IMR-90 (cell line): ENCODE measurements at regions not wholly inside any gene's neighbourhood (a gene's known extent, or its start where the extent isn't known, plus 50 kb on each side); places are given as distances from the start of the nearest gene placed in this dataset.
"Not testable (repeated sequence)": the region's sequence is repeated elsewhere in the genome, so short reads cannot be mapped to it uniquely, and the experiment has no call there.

Experiments used
- ATAC-seq: fragments of 200-7000 bp; cut with Tn5 transposase; 2 replicates; pipeline ENCODE4 v1.9.1; 2020; ENCODE audit warnings: low read depth, mild to moderate bottlenecking, moderate library complexity
- BruUV-seq: library from RNA; stranded (reverse); fragments of 400-500 nt; replicated peaks from 2 replicates; lab custom pipeline; 2021; lab: Mats Ljungman, UMichigan
- CTCF ChIA-PET: fragments of 300-600 bp; formaldehyde crosslinking; extraction: SDS; loops from one replicate; lab custom pipeline; 2021; ENCODE audit warnings: antibody characterized with exemption; lab: Yijun Ruan, JAX
- POLR2A ChIA-PET: fragments of 300-600 bp; sonication (Branson Sonifier 250); formaldehyde crosslinking; loops from one replicate; lab custom pipeline; 2022; ENCODE audit warnings: antibody characterized with exemption; ENCODE audit not compliant: unreplicated experiment; lab: Charles Lee
- DNase-seq: peaks from one replicate; pipeline ENCODE4 v3.0.0; 2013
- H2AFZ ChIP-seq: replicated peaks from 2 replicates; pipeline ENCODE3; 2013; ENCODE audit warnings: low read length, mild to moderate bottlenecking; ENCODE audit not compliant: poor library complexity
- H2AK5ac ChIP-seq: 2 replicates; pipeline ENCODE4 v1.6.1; 2013; ENCODE audit warnings: low read depth, low read length, inconsistent platforms
- H2AK9ac ChIP-seq: replicated peaks from 2 replicates; pipeline ENCODE3; 2013; ENCODE audit warnings: mild to moderate bottlenecking, low read depth, low read length, moderate library complexity; ENCODE audit not compliant: poor library complexity
- H2BK120ac ChIP-seq: 2 replicates; pipeline ENCODE4 v1.6.1; 2013; ENCODE audit warnings: low read depth, low read length, inconsistent platforms
- H2BK15ac ChIP-seq: 3 replicates; pipeline ENCODE4 v1.6.1; 2013; ENCODE audit warnings: low read depth, low read length, inconsistent platforms
- H2BK20ac ChIP-seq: 2 replicates; pipeline ENCODE4 v1.6.1; 2013; ENCODE audit warnings: low read depth, mild to moderate bottlenecking, inconsistent platforms, low read length, moderate library complexity
- H2BK5ac ChIP-seq: 2 replicates; pipeline ENCODE4 v1.6.1; 2013; ENCODE audit warnings: mild to moderate bottlenecking, low read depth, low read length, inconsistent platforms; ENCODE audit not compliant: poor library complexity, severe bottlenecking
- H3K14ac ChIP-seq: replicated peaks from 2 replicates; pipeline ENCODE4 v1.6.1; 2013; ENCODE audit warnings: low read depth, low read length, inconsistent platforms
- H3K18ac ChIP-seq: 2 replicates; pipeline ENCODE4 v1.6.1; 2013; ENCODE audit warnings: low read depth, low read length, control low read depth
- H3K23ac ChIP-seq: 2 replicates; pipeline ENCODE4 v1.6.1; 2013; ENCODE audit warnings: low read depth, low read length, inconsistent platforms
- H3K27ac ChIP-seq: 2 replicates; pipeline ENCODE4 v1.5.1; 2013; ENCODE audit warnings: mild to moderate bottlenecking, control low read depth, low read length; ENCODE audit not compliant: insufficient read depth
- H3K27me3 ChIP-seq: 2 replicates; pipeline ENCODE4 v1.6.1; 2013; ENCODE audit warnings: low read length; ENCODE audit not compliant: control insufficient read depth, insufficient read depth
- H3K36me3 ChIP-seq: 2 replicates; pipeline ENCODE4 v1.6.1; 2013; ENCODE audit warnings: low read length, mixed read lengths; ENCODE audit not compliant: control insufficient read depth, insufficient read depth
- H3K4ac ChIP-seq: 2 replicates; pipeline ENCODE4 v1.6.1; 2013; ENCODE audit warnings: low read depth, low read length, inconsistent platforms
- H3K4me1 ChIP-seq: 2 replicates; pipeline ENCODE4 v1.6.1; 2013; ENCODE audit warnings: low read length, mixed read lengths; ENCODE audit not compliant: control insufficient read depth, insufficient read depth
- H3K4me2 ChIP-seq: 2 replicates; pipeline ENCODE4 v1.6.1; 2013; ENCODE audit warnings: low read depth, mild to moderate bottlenecking, control low read depth, low read length, moderate library complexity
- H3K4me3 ChIP-seq: 2 replicates; pipeline ENCODE4 v1.5.1; 2013; ENCODE audit warnings: low read depth, mild to moderate bottlenecking, control low read depth, low read length, moderate library complexity; ENCODE audit not compliant: insufficient read depth
- H3K56ac ChIP-seq: 2 replicates; pipeline ENCODE4 v1.6.1; 2013; ENCODE audit warnings: low read length, inconsistent platforms; ENCODE audit not compliant: insufficient read depth; ENCODE audit errors: extremely low read depth
- H3K79me1 ChIP-seq, 2 experiments: 2 replicates each; pipeline ENCODE4 v1.6.1; 2013; ENCODE audit warnings: low read length in 2 of 2, inconsistent platforms in 1 of 2, low read depth in 1 of 2
- H3K9ac ChIP-seq: 2 replicates; pipeline ENCODE4 v1.6.1; 2013; ENCODE audit warnings: low read depth, low read length, control low read depth
- H3K9me1 ChIP-seq: 2 replicates; pipeline ENCODE4 v1.6.1; 2013; ENCODE audit warnings: low read length, inconsistent platforms; ENCODE audit not compliant: insufficient read depth
- H3K9me3 ChIP-seq: 2 replicates; pipeline ENCODE4 v1.6.1; 2013; ENCODE audit warnings: low read length; ENCODE audit not compliant: control insufficient read depth, insufficient read depth
- H4K20me1 ChIP-seq: 2 replicates; pipeline ENCODE4 v1.6.1; 2013; ENCODE audit warnings: low read length, inconsistent platforms; ENCODE audit not compliant: insufficient read depth
- H4K5ac ChIP-seq: 2 replicates; pipeline ENCODE4 v1.6.1; 2013; ENCODE audit warnings: mild to moderate bottlenecking, low read depth, low read length, control low read depth
- H4K8ac ChIP-seq, 2 experiments: 2 replicates each; pipeline ENCODE4 v1.6.1; 2013; ENCODE audit warnings: low read depth in 2 of 2, low read length in 2 of 2, control low read depth in 1 of 2, inconsistent platforms in 1 of 2
- H4K91ac ChIP-seq: 2 replicates; pipeline ENCODE4 v1.6.1; 2013; ENCODE audit warnings: low read depth, low read length, inconsistent platforms; ENCODE audit not compliant: insufficient read depth
- WGBS, 2 experiments: methylation state at CpG; one replicate each; pipeline versions ENCODE4 v1.1.5 to v1.1.7; 2013; ENCODE audit warnings: missing lambda C conversion rate in 2 of 2; ENCODE audit not compliant: insufficient read length in 1 of 2; ENCODE audit errors: extremely low coverage in 2 of 2; 5-methylcytosine and 5-hydroxymethylcytosine counted together
- dilution Hi-C: fragments of 300-500 bp; cut with HindIII; formaldehyde crosslinking; loops from one replicate; pipeline ENCODE4 v1.14.3; 2018; ENCODE audit warnings: low sequenced_read_pairs; ENCODE audit not compliant: unreplicated experiment
- in situ Hi-C: fragments of 300-500 bp; cut with MboI; formaldehyde crosslinking; loops from 3 replicates; pipeline ENCODE4 v1.14.3; 2019; ENCODE audit warnings: low sequenced_read_pairs, inconsistent platforms, mixed read lengths
- intact Hi-C: fragments of 100-400 bp; cut with micrococcal nuclease; formaldehyde crosslinking; loops from 2 replicates; pipeline ENCODE4 v1.10.0; 2022

- H2AK9ac ChIP-seq, H2BK120ac ChIP-seq, H3K56ac ChIP-seq, H3K9ac ChIP-seq, H2BK15ac ChIP-seq, CTCF ChIA-PET, H3K36me3 ChIP-seq, H3K27me3 ChIP-seq, H2AFZ ChIP-seq, H3K4me3 ChIP-seq, H2AK5ac ChIP-seq, H3K18ac ChIP-seq, H4K91ac ChIP-seq, dilution Hi-C loops, H4K20me1 ChIP-seq, H3K4me2 ChIP-seq, H3K14ac ChIP-seq, DNase-seq, H3K27ac ChIP-seq, intact Hi-C loops, H3K9me3 ChIP-seq, H3K4ac ChIP-seq, H4K5ac ChIP-seq, H3K23ac ChIP-seq, H2BK20ac ChIP-seq, POLR2A ChIA-PET, H3K79me1 ChIP-seq, H4K8ac ChIP-seq, H2BK5ac ChIP-seq, ATAC-seq, in situ Hi-C loops, H3K9me1 ChIP-seq, H3K4me1 ChIP-seq, BruUV-seq: not testable (repeated sequence)
- no CpG with 5 or more reads among the region's 2 CpGs for WGBS, 2 experiments
Measured at GRCh38 chr4:49241295-49241694, 255.2 kb downstream of the CWH43 start.

- POLR2A ChIA-PET, H4K8ac ChIP-seq, dilution Hi-C loops, H2AK5ac ChIP-seq, H3K9me1 ChIP-seq, H2BK15ac ChIP-seq, DNase-seq, ATAC-seq, H3K27ac ChIP-seq, H2AFZ ChIP-seq, BruUV-seq, H3K27me3 ChIP-seq, CTCF ChIA-PET, H3K4me3 ChIP-seq, H3K9ac ChIP-seq, H3K79me1 ChIP-seq, in situ Hi-C loops, H4K5ac ChIP-seq, H2BK5ac ChIP-seq, H3K14ac ChIP-seq, H3K4me1 ChIP-seq, H2BK120ac ChIP-seq, H3K36me3 ChIP-seq, H3K23ac ChIP-seq, H3K56ac ChIP-seq, H2AK9ac ChIP-seq, H3K4ac ChIP-seq, H3K18ac ChIP-seq, H4K91ac ChIP-seq, H2BK20ac ChIP-seq, H3K9me3 ChIP-seq, H3K4me2 ChIP-seq, intact Hi-C loops, H4K20me1 ChIP-seq: not testable (repeated sequence)
- WGBS, 2 experiments: 20% methylated on average over 1 of the region's 2 CpGs; no CpG with 5 or more reads in 1 of the 2 experiments
Measured at GRCh38 chr4:49262786-49263185, 276.7 kb downstream of the CWH43 start.
